ENCODE measurements at regions not wholly inside any gene's neighbourhood (a gene's known extent, or its start where the extent isn't known, plus 50 kb on each side); places are given as distances from the start of the nearest gene placed in this dataset.

DNA sequence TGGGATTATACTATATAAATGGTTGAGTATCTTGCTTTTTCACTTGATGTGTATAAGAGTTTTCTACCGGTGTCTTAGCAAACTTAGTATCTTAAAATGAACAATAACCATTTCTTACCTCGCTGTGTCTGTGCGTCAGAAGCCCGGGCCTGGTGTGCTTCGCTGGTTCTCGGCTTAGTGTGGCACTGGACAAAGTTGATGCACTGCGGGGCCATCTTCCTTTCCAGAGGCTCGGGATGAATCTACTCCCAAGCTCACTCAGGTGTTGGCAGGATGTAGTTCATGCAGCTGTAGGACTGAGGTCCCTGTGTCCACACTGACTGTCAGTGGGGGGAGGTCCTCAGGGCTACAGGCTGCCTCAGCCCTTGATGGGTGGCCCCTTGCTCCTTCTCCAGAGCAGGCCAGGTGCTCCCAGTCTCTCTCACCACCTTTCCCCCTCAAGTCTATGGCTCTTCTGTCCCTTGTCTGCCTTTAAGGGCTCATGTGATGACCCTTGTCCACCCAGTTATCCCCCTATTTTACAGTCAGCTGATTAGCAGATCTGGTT lies 227.8 kb downstream of the GLRX3 start:
- TF ChIP-seq, protein P1, sequence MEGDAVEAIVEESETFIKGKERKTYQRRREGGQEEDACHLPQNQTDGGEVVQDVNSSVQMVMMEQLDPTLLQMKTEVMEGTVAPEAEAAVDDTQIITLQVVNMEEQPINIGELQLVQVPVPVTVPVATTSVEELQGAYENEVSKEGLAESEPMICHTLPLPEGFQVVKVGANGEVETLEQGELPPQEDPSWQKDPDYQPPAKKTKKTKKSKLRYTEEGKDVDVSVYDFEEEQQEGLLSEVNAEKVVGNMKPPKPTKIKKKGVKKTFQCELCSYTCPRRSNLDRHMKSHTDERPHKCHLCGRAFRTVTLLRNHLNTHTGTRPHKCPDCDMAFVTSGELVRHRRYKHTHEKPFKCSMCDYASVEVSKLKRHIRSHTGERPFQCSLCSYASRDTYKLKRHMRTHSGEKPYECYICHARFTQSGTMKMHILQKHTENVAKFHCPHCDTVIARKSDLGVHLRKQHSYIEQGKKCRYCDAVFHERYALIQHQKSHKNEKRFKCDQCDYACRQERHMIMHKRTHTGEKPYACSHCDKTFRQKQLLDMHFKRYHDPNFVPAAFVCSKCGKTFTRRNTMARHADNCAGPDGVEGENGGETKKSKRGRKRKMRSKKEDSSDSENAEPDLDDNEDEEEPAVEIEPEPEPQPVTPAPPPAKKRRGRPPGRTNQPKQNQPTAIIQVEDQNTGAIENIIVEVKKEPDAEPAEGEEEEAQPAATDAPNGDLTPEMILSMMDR (IDR thresholded peaks at IDR 0.05; ENCODE audit: low read length) = no peak
- TF ChIP-seq EZH2 (IDR thresholded peaks at IDR 0.05; ENCODE audit: borderline replicate concordance, low read length) = no peak
